Stimulated activated memory B cell treated with anti-CD40 and anti-IgM and Interleukin-4, amounts not matched to agents 10 μg/mL and 1 μg/mL and 100 μg/mL, for 72 hours (primary cell): ENCODE measurements at regions not wholly inside any gene's neighbourhood (a gene's known extent, or its start where the extent isn't known, plus 50 kb on each side); places are given as distances from the start of the nearest gene placed in this dataset.

Source experiments
- ATAC-seq: fragments of 150-1000 bp; cut with Tn5 transposase; 2 replicates; pipeline ENCODE4 v1.10.0; 2021
- H3K27ac Mint-ChIP-seq: one replicate; pipeline ENCODE4 v1.8.0; 2022; ENCODE audit warnings: mild to moderate bottlenecking, mixed read lengths
- H3K27me3 Mint-ChIP-seq: one replicate; pipeline ENCODE4 v1.8.0; 2022; ENCODE audit warnings: mixed read lengths
- H3K36me3 Mint-ChIP-seq: one replicate; pipeline ENCODE4 v1.8.0; 2022; ENCODE audit warnings: mixed read lengths
- H3K4me1 Mint-ChIP-seq: one replicate; pipeline ENCODE4 v1.8.0; 2022; ENCODE audit warnings: mixed read lengths
- H3K4me3 Mint-ChIP-seq: one replicate; pipeline ENCODE4 v1.8.0; 2022; ENCODE audit warnings: mild to moderate bottlenecking, moderate library complexity, mixed read lengths
- H3K9me3 Mint-ChIP-seq: one replicate; pipeline ENCODE4 v1.8.0; 2022; ENCODE audit warnings: mixed read lengths

- Mint-ChIP-seq H3K27me3 (no peaks in the 10 kb centered on the region), H3K9me3 (no peaks in the 10 kb centered on the region), H3K4me3 (no peak overlapping the region), H3K27ac (no peak overlapping the region), H3K4me1 (no peaks in the 10 kb centered on the region), H3K36me3 (no peaks in the 10 kb centered on the region)
- ATAC-seq = no peak
Measured at GRCh38 chr3:177672252-177672911, 475.1 kb upstream of the TBL1XR1 start.

GRCh38 chr3:177673112-177673914, 476.0 kb upstream of the TBL1XR1 start:
- no peak for ATAC-seq
- H3K9me3 Mint-ChIP-seq = no peaks in the 10 kb centered on the region
- H3K27me3 Mint-ChIP-seq = no peaks in the 10 kb centered on the region
- no peaks in the 10 kb centered on the region for H3K4me1 Mint-ChIP-seq
- H3K36me3 Mint-ChIP-seq = no peaks in the 10 kb centered on the region
- no peak overlapping the region for H3K27ac Mint-ChIP-seq
- no peak overlapping the region for H3K4me3 Mint-ChIP-seq

GRCh38 chr3:177674186-177674585, 476.9 kb upstream of the TBL1XR1 start:
- H3K36me3 Mint-ChIP-seq = no peaks in the 10 kb centered on the region
- no peak for ATAC-seq
- H3K27ac Mint-ChIP-seq = no peak overlapping the region
- H3K9me3 Mint-ChIP-seq = no peaks in the 10 kb centered on the region
- H3K4me1 Mint-ChIP-seq = no peaks in the 10 kb centered on the region
- H3K27me3 Mint-ChIP-seq = no peaks in the 10 kb centered on the region
- H3K4me3 Mint-ChIP-seq = no peak overlapping the region

- Mint-ChIP-seq H3K4me3 (no peak overlapping the region), H3K36me3 (no peaks in the 10 kb centered on the region), H3K27me3 (no peaks in the 10 kb centered on the region), H3K4me1 (peaks cover 12% of the 10 kb centered on the region), H3K9me3 (no peaks in the 10 kb centered on the region), H3K27ac (no peak overlapping the region)
- ATAC-seq = no peak
Measured at GRCh38 chr3:177676148-177676547, 478.9 kb upstream of the TBL1XR1 start.

GRCh38 chr3:177676947-177677587, 479.8 kb upstream of the TBL1XR1 start:
- H3K36me3 Mint-ChIP-seq = no peaks in the 10 kb centered on the region
- ATAC-seq = no peak
- H3K27me3 Mint-ChIP-seq = no peaks in the 10 kb centered on the region
- no peak overlapping the region for H3K27ac Mint-ChIP-seq
- peaks cover 18% of the 10 kb centered on the region for H3K4me1 Mint-ChIP-seq
- no peaks in the 10 kb centered on the region for H3K9me3 Mint-ChIP-seq
- H3K4me3 Mint-ChIP-seq = no peak overlapping the region

- Mint-ChIP-seq H3K27ac (peak overlapping the region; percentile 65), H3K4me3 (no peak overlapping the region), H3K9me3 (no peaks in the 10 kb centered on the region), H3K27me3 (no peaks in the 10 kb centered on the region), H3K36me3 (no peaks in the 10 kb centered on the region), H3K4me1 (peaks cover 23% of the 10 kb centered on the region)
- ATAC-seq = peak; percentile 77
Measured at GRCh38 chr3:177679568-177680471, 482.5 kb upstream of the TBL1XR1 start.

- Mint-ChIP-seq H3K4me1 (peaks cover 23% of the 10 kb centered on the region), H3K9me3 (no peaks in the 10 kb centered on the region), H3K36me3 (no peaks in the 10 kb centered on the region), H3K27me3 (no peaks in the 10 kb centered on the region), H3K27ac (peak overlapping the region; percentile 65), H3K4me3 (no peak overlapping the region)
- ATAC-seq = no peak
Measured at GRCh38 chr3:177680472-177680821, 483.2 kb upstream of the TBL1XR1 start.

- Mint-ChIP-seq H3K4me1 (peaks cover 23% of the 10 kb centered on the region), H3K9me3 (no peaks in the 10 kb centered on the region), H3K4me3 (no peak overlapping the region), H3K27ac (no peak overlapping the region), H3K36me3 (no peaks in the 10 kb centered on the region), H3K27me3 (no peaks in the 10 kb centered on the region)
- ATAC-seq = no peak
Measured at GRCh38 chr3:177681156-177681555, 483.9 kb upstream of the TBL1XR1 start.

GRCh38 chr3:177681852-177682251, 484.6 kb upstream of the TBL1XR1 start:
- no peaks in the 10 kb centered on the region for H3K9me3 Mint-ChIP-seq
- no peak for ATAC-seq
- H3K27ac Mint-ChIP-seq = no peak overlapping the region
- H3K4me1 Mint-ChIP-seq = peaks cover 23% of the 10 kb centered on the region
- no peaks in the 10 kb centered on the region for H3K27me3 Mint-ChIP-seq
- no peaks in the 10 kb centered on the region for H3K36me3 Mint-ChIP-seq
- no peak overlapping the region for H3K4me3 Mint-ChIP-seq

GRCh38 chr3:177683586-177683985, 486.3 kb upstream of the TBL1XR1 start:
- Mint-ChIP-seq H3K9me3 (no peaks in the 10 kb centered on the region), H3K27ac (no peak overlapping the region), H3K4me3 (no peak overlapping the region), H3K36me3 (no peaks in the 10 kb centered on the region), H3K27me3 (no peaks in the 10 kb centered on the region), H3K4me1 (peaks cover 23% of the 10 kb centered on the region)
- no peak for ATAC-seq

GRCh38 chr3:177686671-177687070, 489.4 kb upstream of the TBL1XR1 start:
- no peak overlapping the region for H3K27ac Mint-ChIP-seq
- H3K4me3 Mint-ChIP-seq = no peak overlapping the region
- no peaks in the 10 kb centered on the region for H3K9me3 Mint-ChIP-seq
- ATAC-seq = no peak
- H3K36me3 Mint-ChIP-seq = no peaks in the 10 kb centered on the region
- H3K27me3 Mint-ChIP-seq = no peaks in the 10 kb centered on the region
- H3K4me1 Mint-ChIP-seq = peaks cover 8% of the 10 kb centered on the region

- Mint-ChIP-seq H3K9me3 (no peaks in the 10 kb centered on the region), H3K27ac (no peak overlapping the region), H3K4me1 (peaks cover 5% of the 10 kb centered on the region), H3K27me3 (no peaks in the 10 kb centered on the region), H3K36me3 (no peaks in the 10 kb centered on the region), H3K4me3 (no peak overlapping the region)
- ATAC-seq = no peak
Measured at GRCh38 chr3:177687291-177687690, 490.0 kb upstream of the TBL1XR1 start.

- Mint-ChIP-seq H3K4me1 (no peaks in the 10 kb centered on the region), H3K9me3 (no peaks in the 10 kb centered on the region), H3K27ac (no peak overlapping the region), H3K4me3 (no peak overlapping the region), H3K36me3 (no peaks in the 10 kb centered on the region), H3K27me3 (no peaks in the 10 kb centered on the region)
- ATAC-seq = no peak
Measured at GRCh38 chr3:177688152-177688551, 490.9 kb upstream of the TBL1XR1 start.

- H3K9me3 Mint-ChIP-seq = no peaks in the 10 kb centered on the region
- ATAC-seq = no peak
Measured at GRCh38 chr3:177689077-177689476, 491.8 kb upstream of the TBL1XR1 start.

GRCh38 chr3:177689869-177690268, 492.6 kb upstream of the TBL1XR1 start:
- no peak for ATAC-seq
- H3K27me3 Mint-ChIP-seq = no peaks in the 10 kb centered on the region
- no peaks in the 10 kb centered on the region for H3K9me3 Mint-ChIP-seq
- no peak overlapping the region for H3K4me3 Mint-ChIP-seq
- H3K27ac Mint-ChIP-seq = no peak overlapping the region
- H3K36me3 Mint-ChIP-seq = no peaks in the 10 kb centered on the region
- H3K4me1 Mint-ChIP-seq = peaks cover 16% of the 10 kb centered on the region

More at GRCh38 chr3:177689077-177689476, 491.8 kb upstream of the TBL1XR1 start:
- no peak overlapping the region for H3K27ac Mint-ChIP-seq
- no peaks in the 10 kb centered on the region for H3K27me3 Mint-ChIP-seq
- no peaks in the 10 kb centered on the region for H3K36me3 Mint-ChIP-seq
- H3K4me1 Mint-ChIP-seq = peaks cover 8% of the 10 kb centered on the region
- H3K4me3 Mint-ChIP-seq = no peak overlapping the region
